ENCODE measurements at regions not wholly inside any gene's neighbourhood (a gene's known extent, or its start where the extent isn't known, plus 50 kb on each side); places are given as distances from the start of the nearest gene placed in this dataset.

DNA sequence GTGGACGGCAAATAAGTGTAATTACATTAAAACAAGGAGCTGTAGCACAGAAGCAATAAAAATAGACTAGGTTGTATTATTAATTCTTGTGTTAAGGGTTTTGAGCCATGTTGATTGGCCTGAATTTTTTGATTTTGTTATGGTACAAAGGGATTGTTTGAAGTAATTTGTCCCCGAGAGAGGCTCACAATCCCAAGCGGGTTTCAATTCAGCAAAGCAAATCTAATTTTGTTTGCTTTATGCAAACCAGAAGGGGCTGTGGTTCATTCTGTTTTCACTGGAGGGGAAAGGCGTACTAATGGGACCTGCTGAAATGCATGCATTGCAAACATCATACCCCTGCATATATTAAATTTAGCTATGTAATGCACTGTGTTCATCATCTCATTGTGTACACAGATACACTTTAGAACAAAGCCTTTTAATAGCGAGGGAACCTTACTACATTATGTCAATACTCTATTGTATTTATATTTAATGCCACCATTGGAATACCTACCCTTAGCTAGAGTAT is 379.5 kb upstream of the POU3F2 start:
- ATAC-seq (no peak), DNase-seq (no peak)
- intact Hi-C loops (cut with DNase I) = no loop called here

DNA sequence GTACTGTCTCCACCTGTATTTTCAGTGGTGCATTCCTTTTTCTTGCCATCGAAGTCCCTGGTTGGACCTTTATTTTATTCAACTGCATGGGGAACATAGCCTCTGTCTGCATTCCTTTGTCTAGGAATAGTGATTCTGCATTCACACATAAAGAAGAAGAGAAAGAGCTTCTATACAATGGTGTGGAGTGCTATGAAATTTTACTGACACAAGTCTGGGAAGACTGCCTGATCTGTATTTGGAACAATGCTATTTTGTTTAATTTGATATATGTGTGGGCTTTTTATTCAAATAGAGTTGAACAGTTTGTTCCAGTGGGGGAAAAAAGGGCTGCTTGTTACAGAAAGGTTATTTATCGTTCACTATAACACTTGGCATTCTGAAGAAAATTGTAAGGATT is 375.7 kb upstream of the POU3F2 start:
- ATAC-seq (no peak), DNase-seq (no peak)
- intact Hi-C loops (cut with DNase I) = no loop called here

DNA sequence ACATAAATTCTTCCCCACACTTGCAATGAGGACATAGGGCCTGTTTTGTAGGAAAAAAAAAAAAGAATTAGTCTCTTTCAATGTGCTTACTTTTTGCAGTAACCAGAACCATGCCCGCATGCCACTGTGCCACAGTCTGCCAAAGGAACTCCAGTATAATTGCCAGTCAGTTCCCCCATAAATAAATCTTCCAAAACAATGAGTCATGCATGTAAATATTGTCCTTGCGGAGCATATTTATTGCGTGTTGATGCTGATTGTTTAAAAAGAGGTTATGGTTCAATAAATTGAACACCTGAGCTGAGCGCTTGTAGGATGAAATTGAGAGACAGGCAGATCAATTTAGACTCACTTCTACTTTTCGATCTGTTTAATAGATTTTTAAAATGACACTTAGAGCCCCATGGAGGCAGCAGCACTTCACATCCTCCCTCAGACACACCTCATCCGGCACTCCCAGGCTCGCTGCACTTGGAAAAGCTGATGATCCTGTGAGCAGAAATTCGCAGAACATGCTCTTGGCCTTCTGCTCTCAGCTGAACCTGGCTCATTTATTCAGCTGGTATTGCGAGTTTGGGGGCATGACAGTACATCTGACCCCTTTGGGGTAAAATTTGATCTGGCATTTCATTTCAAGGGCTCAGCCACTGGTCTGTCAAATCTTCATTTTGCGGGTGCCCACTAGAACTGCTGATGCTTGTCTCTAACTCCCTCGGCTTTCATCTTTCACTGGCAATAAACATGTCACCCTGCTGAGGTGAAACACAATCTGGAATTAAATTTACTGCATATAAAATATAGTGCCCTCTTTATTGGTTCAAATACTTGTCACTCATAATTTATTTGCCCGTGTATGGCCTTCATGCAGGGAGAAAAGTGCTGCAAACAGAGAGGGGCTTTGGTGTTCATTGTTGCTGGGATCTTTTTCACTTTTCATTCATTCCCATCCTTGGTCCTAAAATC is 371.1 kb upstream of the POU3F2 start:
- DNase-seq (no peak), ATAC-seq (no peak)
- intact Hi-C loops (cut with DNase I) = no loop called here

DNA sequence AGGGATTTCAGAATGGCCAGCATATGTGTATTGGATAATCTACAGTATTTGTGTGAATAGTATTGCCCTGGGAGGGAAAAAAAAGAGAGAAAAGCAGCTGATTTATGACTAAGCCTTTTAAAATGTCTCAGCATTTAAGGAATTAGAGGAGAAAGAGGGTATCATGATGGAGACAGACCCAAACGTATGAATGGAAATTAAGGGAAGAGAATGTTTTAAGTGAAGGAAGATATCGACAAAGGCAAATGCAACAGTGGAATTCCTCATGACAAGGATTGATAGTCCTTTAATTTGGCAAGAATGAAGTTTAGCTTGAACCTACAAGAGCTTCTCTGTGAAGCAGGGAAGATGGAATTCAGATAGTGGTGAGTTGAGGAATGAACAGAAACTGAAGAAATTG is 367.3 kb upstream of the POU3F2 start:
- intact Hi-C loops (cut with DNase I) = no loop called here
- DNase-seq = no peak

DNA sequence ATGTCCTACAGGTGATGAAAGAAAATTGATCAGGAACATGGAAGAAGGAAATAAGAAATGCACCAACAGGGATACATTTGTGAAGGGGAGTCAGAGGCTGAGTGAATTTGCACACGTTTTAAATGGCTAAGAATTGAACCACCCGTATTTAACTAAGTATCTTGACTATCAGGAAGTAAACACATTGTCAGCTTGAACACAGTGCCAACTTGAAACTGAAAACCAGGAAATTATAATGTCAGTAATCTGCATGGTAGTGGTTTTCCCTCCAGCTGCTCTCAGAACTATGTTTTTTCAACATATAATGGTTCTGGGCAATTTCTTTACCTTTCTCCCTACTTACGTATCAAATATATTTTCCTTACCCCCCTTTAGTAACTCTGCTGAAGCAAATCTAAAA is 366.5 kb upstream of the POU3F2 start:
- no peak for DNase-seq

More for the DNA sequence above, 367.3 kb upstream of the POU3F2 start:
- ATAC-seq = no peak

DNA sequence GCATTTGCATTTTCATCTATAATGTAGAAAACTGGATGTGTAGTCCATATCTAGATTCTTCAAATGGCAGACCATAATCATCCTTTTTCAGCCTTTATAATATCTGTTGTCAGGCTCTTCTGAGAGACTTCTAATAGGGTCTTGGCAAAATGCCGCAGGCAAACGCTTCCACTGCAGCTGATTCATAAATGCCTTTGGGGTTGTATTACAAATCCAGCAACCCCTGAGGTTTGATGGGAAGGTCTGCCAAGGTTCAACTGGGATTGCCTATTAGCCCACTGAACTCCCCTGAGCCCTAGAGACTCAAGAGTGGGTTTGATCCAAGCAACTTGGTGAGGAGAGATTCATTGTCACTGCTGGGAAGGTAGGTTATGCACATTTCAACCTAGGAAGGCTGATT is 365.2 kb upstream of the POU3F2 start:
- no peak for ATAC-seq
- no peak for DNase-seq
- intact Hi-C loops (cut with DNase I) = no loop called here

More for the DNA sequence above, 366.5 kb upstream of the POU3F2 start:
- intact Hi-C loops (cut with DNase I) = no loop called here
- no peak for ATAC-seq

DNA sequence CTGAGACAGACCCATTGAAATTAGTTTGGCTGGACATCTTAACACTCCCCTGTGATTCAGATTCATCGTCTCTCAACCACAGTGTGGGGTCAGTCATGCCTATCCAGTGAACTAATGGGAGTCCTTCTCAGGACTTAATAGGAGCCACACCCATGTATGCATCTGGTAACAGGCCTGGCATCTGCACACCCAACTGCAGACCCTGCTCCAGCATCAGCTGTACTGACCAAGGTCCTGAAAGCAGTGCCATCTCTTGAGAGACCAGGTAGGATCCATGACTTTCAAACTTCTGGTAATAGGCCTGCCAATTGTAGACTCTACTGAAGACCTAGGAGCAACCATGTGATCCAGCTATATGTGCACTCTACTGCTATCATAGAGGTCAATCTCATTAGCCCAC is 363.6 kb upstream of the POU3F2 start:
- ATAC-seq = no peak
- DNase-seq = no peak

DNA sequence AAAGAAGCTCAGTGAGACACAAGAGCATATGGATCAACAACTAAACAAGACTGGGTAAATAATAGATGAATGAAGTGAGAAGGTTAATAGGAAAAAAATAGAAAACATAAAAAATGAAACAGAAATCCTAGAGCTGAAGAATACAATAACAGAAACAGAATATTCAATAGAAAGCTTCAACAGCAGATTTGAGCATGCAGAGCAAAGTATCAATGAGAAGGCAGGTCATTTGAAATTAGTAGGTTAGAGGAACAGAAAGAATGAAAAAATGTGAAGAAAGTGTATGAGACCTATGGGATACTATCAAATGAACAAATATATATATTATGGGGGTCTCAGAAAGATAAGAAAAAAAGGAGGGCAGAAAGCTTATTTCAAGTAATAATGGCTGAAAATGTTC is 362.9 kb upstream of the POU3F2 start:
- ATAC-seq = no peak
- no peak for DNase-seq
- intact Hi-C loops (cut with DNase I) = no loop called here

More for the DNA sequence above, 363.6 kb upstream of the POU3F2 start:
- intact Hi-C loops (cut with DNase I) = no loop called here

DNA sequence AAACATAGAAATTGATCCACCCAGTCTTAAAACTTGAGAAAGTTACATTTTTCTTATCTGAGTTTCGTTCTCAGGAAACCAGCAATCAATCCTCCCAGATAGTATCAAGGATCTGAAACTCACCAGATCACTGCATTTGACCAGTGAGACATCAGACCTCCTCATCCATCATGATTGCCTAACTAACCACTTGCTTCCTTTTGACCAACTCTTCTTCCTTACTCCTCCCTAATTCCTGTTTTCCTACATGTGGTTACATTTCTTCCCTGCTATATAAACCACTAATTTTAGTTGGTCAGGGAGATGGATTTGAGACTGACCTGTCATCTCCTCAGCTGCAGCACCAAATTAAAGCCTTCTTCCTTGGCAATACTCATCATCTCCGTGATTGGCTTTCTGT is 357.1 kb upstream of the POU3F2 start:
- DNase-seq (no peak), ATAC-seq (no peak)
- intact Hi-C loops (cut with DNase I) = no loop called here

DNA sequence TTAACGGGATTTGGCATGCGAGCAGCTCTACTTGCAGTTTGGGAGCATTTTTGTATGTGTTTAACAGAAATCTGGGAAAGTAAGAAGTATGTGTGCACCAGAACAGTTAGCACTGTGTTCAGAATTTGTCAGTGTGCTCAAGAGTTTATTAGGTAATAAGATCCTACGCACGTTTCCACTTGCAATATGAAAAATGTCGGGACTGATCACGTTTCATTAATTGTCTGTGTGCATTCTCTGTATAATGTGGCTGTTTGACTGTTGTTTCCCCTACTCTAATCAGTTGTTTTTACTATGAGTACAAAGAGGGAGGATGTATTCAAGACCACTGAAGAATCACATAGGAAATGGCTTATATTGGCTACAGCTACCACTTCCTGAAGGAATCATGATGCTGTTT is 349.7 kb upstream of the POU3F2 start:
- intact Hi-C loops (cut with DNase I) = no loop called here
- no peak for ATAC-seq
- no peak for DNase-seq

DNA sequence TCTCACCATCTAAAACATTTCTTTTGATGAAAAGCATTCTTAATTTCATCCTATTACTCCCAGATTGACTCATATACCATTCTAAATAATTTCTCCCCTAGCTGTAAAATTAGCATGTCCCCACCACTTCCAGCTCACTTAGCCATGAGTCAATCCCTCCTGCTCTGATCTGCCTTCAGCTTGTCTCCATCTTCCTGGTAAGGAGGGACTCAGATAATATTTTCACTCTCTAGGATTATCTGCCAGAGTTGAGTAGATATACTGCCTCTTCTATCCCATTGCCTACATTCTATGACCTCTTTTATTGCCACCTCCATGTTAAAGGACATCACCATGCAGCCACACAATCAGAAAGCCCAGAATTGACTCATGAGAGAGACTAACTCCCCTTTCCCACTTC is 348.8 kb upstream of the POU3F2 start:
- intact Hi-C loops (cut with DNase I) = no loop called here
- DNase-seq = no peak
- no peak for ATAC-seq

DNA sequence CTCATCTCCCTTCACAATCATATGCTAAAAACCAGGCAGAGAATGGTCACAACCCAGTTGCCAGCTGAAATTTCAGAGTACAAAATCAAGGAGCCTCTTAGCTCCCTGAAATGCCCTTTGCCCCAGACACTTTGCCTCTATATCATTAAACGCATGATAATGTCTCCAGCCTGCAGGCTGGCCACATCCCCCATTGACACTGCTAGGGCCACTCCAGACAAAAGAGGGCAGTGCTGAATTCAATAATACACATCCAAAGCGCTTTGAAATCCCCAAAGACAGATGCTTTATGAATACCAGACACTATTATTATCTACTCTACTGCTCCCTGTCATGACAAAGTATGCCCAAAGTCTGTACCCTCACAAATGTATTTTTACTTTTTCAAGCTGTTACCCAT is 348.3 kb upstream of the POU3F2 start:
- intact Hi-C loops (cut with DNase I) = no loop called here
- no peak for ATAC-seq
- DNase-seq = no peak

DNA sequence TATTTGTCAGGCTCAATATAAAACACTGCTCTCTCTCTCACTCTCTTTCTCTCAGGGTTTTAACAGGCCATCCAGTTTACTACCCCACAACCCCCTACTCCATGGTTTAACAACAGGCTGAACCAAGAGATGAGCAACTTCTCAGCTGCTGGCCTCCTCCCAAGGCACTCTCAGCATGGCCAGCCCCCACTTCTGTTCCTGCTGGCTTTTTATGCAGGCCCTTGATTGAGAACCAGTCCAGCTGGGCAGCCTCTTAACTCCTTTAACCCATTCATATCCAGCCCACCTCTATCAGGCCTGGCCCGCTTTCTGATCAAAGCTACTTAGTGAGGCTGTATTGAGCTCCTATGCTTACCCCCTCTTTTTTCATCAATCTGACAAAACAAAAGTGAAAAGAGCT is 346.8 kb upstream of the POU3F2 start:
- intact Hi-C loops (cut with DNase I) = no loop called here
- DNase-seq = no peak
- ATAC-seq = no peak

DNA sequence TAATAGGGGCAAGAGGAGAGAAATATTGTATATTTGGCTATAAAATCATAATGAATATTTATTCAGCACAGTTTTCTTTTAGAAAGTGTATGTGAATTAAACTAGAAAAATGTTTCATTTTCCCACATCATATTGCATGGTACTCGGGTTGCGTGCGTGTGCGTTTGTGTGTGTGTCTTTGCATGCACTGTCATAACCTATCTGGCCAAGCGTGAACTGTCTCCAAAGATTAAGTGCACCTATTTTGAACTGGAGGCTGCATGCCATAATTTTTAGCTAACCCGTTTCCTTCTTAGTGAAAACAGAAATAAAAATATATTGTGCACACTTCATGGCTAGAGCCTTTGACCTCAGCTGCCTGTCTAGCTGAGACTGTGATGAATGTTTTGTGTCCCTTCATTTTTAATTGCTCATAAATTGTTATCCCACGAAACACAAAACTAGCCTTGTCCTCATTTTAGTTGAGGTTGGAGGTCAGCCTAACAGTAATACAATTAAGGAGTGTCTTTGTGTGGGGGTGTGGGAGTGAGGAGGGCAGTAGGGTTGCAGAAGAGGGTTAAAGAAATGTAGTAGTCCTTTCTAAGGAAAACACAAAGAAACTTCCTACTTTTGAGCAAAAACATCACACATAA is 336.1 kb upstream of the POU3F2 start:
- no peak for ATAC-seq
- no peak for DNase-seq
- intact Hi-C loops (cut with DNase I) = no loop called here

DNA sequence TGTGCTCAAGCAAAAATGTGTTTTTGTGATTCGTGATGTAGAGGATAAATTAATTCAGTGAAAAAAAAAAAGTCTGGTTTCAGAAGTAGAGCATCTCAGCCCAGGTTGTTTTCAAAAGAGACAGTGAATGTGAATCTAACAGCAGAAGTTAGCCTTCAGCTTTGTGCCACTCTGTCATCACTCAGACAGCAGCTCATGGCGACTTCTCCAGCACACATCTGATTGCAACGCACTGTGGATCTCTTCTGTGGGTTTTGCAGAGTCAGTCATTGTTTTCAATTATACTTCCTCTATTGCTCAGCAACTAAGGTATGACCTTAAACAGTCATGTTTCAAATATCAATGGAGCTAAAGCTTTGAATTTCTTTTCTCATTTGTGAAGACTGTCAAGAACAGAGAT is 335.5 kb upstream of the POU3F2 start:
- ATAC-seq (no peak), DNase-seq (no peak)
- intact Hi-C loops (cut with DNase I) = no loop called here

DNA sequence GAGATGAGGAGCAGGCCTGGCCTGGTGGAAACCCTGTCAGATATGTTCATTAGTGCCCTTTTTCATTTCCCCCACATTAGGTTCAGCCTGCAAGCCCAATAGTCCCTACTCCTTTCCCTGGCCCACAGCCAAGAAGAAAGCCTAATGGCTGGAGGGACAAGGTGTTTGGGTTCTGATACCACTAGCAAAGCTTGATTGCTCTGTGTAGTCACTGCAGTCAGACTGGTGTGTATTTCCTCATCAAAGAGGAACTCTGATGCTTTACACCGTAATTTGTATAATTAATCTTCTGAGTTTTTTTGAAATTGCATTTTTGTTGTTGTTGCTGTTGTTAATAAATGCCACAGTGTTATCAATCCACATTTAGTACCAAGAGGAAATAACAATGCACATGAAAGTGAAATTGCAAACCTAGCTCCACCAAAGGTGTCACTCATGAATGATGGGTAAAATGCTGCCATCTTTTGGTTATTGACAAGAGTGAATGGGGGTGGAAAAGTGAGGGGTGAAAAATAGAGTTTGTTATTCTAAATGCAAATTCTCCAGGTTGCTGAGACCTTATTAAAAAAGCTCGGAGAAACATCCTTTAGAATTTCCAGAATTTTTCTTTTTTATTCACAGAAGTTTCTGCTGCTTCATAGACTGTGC is 320.2 kb upstream of the POU3F2 start:
- intact Hi-C loops (cut with DNase I) = no loop called here

DNA sequence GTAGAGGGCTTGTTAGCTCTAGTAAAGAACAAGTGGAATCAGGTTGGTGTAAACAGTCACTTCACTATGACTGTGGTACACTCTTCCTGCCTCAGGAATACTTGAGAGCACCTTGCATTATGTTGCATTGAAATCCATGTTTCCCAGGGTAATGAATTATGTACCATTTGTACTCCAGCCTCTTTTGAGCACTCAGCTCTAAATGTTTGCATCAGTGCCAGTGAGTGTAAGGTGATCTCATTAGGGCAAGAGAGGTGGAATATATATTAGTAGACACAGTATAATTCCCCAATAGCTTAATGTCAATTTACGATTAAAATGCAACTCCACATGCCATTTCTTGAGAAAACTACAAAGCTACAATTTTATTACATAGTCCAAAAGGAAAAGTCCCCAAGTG is 319.6 kb upstream of the POU3F2 start:
- DNase-seq (no peak), ATAC-seq (no peak)
- intact Hi-C loops (cut with DNase I) = no loop called here

More for the DNA sequence above, 320.2 kb upstream of the POU3F2 start:
- ATAC-seq (no peak), DNase-seq (no peak)

DNA sequence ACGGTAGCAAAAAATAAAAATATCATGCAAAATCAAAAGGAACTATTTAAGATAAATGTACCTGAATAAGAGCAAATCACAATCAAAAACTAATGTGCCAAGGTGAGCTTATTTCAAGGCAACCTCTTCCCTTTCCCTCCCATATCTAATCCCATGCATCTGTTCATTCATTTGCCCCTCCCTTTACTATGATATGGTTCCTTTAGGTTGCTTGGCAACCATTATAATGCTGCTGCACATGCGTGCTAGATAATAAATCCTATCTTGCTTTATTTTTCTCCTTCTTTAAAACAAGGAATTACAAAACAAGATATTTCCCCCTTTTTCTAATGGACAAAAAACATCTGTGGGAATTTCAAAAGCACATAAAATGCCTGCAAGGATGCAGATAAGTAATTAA is 318.2 kb upstream of the POU3F2 start:
- DNase-seq (no peak), ATAC-seq (no peak)
- intact Hi-C loops (cut with DNase I) = no loop called here

DNA sequence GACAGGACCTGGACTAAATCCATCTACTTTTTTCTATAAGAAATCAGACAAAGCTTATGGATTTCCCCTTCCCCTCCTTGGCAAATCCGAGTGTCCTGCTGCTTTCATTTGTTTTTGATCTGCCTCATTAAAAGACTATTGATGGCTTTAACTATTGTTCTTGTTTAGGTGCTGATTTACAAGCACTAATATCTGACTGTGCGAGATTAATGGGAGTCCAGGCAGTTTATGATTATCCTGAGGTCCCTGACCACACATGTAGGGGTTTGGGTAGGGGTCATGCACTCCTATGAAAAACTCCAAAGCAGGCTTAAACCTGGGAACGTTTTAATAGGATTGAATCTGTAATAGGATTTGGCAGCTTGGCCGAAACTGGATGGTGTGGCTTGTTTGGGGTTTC is 317.5 kb upstream of the POU3F2 start:
- intact Hi-C loops (cut with DNase I) = no loop called here
- no peak for ATAC-seq
- no peak for DNase-seq

DNA sequence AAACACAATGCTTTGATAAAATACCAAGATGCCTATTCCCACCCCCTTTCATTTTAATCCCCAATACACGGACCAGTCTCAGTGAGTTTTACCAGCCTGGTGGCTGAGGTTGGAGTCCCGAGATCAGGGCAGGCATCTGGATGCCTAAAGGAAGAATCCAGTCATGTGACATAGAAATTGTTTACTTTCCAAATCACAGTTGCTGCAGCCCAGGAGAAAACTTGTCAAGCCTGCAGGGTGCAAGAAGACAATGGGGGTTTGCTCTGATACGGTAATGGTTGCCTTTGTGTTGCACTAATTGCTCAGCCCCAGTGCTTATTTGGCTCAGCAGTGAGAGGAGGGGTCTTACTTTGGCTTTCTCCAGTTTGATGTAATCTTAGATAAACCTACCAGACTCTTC is 308.5 kb upstream of the POU3F2 start:
- DNase-seq (no peak), ATAC-seq (no peak)
- intact Hi-C loops (cut with DNase I) = no loop called here

Measured in left cardiac atrium (tissue), 4 donors.